HG02642 (cell line): ENCODE measurements at regions not wholly inside any gene's neighbourhood (a gene's known extent, or its start where the extent isn't known, plus 50 kb on each side); places are given as distances from the start of the nearest gene placed in this dataset.

Experiments
- ATAC-seq: cut with Tn5 transposase; IDR thresholded peaks from one replicate; pipeline ENCODE4 v1.9.1; 2021; ENCODE audit warnings: mild to moderate bottlenecking; ENCODE audit not compliant: unreplicated experiment, poor library complexity

GRCh38 chr15:93167291-93167690, 78.3 kb upstream of the RGMA start:
- no peak for ATAC-seq

DNA sequence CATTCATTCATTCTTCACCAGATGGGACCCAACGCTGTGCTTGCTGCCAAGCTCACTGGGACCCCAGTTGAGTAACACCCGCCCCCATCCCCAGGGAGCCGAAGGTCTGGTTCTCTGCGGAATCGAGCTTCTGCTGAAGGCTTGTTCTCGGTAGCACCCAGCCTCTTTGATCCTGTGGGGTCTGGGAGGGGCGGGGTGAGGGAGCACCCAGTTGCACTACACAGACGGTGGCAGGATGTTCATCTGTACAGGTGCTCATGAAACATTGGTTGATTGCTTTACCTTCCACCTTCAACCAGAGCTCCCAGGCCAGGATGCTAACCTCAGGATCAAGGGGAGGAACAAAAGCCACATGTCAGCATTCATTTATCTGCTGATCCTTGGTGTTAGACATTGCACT, 77.7 kb upstream of the RGMA start:
- ATAC-seq = no peak

DNA sequence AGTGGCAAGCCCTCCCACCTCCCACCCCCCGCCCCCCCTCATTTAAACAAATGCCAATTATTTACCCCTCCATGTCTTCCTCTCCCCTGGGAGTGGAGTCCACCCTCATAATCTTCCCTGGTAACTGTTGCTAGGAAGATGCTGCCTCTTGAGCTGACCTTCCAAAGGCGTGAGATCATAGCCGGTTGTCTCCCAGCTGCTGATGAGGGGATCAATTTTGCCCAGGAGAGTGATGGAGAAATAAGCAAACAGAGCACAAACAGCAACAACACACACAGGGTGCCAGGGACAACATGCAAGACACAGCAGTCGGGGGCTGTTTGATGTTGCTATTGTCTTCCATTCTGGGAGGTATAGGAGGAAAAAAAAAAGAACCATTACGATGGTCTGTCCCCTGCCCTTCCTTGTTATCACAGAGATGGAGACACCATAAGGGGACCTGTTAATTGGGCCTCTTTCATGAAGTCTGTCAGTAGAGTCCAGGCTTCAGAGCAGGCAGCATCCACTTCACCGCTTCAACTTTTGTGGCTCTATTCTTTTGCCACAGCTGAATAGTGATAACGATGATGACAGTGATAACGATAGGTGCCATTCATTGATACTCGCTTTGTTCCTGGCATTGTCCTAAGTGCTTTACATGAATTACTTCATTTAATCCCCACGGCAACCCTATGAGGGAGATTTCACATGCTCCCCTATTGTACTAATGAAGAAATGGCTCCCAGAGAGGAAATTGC, 76.9 kb upstream of the RGMA start:
- ATAC-seq = no peak

- no peak for ATAC-seq
These were observed 75.4 kb upstream of the RGMA start for GRCh38 chr15:93164409-93164808.

DNA sequence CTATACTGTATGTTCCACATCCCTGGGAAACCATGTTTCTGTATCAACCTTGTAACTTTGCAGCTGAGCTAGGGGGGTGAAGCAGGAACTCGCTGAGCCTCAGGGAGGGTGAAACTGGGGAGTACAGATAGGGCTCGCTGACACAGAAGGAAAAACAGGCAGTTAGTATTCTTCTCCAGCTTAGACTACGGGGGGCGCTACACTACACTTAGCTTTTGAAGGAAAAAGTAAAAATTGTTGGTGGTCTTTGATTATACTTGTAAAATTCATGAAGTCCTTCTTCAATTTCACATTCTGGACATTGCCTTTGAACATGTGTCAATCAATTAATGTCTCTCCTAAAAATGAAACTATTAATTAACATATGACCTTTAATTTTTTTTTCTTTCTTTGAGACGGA, 73.5 kb upstream of the RGMA start:
- no peak for ATAC-seq

DNA sequence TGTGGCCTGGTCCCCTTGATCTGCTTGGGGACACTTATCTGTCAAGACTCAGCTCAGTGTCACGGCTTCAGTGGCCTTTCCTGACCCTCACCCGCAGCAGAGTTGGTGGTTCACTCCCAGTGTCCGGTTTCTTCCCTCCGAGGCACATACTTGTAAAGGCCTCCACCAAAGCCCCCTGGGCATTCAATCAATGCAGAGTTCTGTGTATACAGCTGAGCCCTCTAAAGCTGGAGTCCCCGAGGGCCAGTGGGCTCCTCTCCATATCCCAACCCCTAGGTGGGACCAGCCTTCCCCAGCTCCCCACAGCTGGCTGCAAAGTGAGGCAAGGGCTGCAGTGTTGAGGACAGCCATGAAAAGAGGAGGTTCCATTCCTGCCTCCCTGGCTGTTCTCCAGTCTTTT, 70.9 kb upstream of the RGMA start:
- no peak for ATAC-seq

- ATAC-seq = no peak
These were observed 69.3 kb upstream of the RGMA start for GRCh38 chr15:93158097-93158900.

GRCh38 chr15:93154666-93155065, 65.7 kb upstream of the RGMA start:
- no peak for ATAC-seq

- ATAC-seq = no peak
These were observed 63.9 kb upstream of the RGMA start for GRCh38 chr15:93152951-93153350.

DNA sequence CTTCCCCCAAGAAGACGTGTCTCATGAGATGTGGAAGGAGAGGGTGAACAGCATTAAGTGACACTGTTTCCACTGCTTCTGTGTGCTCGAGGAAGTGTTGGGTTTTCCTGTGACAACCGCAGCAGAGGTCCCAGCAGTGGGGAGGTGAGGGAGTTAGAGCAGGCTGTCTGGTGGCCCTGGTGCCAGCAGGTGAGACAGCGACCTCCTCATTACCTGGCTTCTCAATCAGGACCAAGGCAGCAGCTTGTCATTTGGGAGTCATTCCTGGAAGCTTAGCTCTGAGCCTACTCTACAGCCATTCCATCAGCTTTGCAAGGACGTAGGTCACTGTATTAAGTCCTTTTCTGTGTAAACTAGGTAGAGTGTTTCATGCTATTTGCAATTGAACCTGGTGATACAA, 63.3 kb upstream of the RGMA start:
- ATAC-seq = no peak

GRCh38 chr15:93150910-93151881, 62.2 kb upstream of the RGMA start:
- no peak for ATAC-seq

GRCh38 chr15:93146601-93147000, 57.6 kb upstream of the RGMA start:
- no peak for ATAC-seq

- no peak for ATAC-seq
These were observed 57.2 kb upstream of the RGMA start for GRCh38 chr15:93146196-93146595.

- no peak for ATAC-seq
These were observed 55.6 kb upstream of the RGMA start for GRCh38 chr15:93144463-93145236.

DNA sequence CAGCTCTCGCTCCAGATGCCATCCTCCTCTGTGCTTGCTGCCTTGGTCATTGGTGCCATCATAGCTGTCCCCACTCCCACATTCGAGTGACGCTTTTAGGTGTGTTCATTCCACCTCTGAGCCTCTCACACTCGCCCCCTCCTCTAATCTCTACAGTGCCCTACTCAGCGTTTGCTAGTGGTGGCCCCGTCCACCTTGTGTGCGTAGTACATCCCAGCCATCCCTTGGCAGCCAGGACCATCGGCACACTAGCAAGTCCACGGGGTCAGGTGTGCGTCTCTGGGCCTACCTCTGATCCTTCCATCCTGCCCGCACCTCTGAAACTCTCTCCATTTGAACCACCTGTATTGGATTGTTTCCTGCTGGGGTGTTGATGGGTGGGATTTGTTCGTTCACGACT, 54.2 kb upstream of the RGMA start:
- no peak for ATAC-seq

DNA sequence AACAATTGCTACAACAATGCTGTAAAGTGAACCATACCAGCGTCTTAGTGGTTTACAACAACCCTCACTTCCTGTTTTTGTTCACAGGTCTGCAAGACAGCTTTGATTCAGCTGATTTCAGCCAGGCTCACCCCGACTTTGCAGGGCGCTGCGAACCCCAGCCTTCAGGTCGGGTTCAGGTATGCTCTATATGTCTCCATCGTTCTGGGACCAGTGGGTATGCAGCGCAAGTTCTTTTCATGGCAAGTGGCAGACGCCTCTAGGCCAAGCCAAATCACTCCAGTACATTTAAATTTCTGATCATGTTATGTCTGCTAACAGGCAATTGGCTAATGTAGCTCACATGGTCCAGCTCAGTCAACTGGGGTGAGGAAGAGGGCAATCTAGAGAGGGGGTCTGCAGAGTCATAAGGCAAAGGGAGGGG, 52.4 kb upstream of the RGMA start:
- no peak for ATAC-seq

- ATAC-seq = no peak
These were observed 50.4 kb upstream of the RGMA start for GRCh38 chr15:93139436-93139835.

DNA sequence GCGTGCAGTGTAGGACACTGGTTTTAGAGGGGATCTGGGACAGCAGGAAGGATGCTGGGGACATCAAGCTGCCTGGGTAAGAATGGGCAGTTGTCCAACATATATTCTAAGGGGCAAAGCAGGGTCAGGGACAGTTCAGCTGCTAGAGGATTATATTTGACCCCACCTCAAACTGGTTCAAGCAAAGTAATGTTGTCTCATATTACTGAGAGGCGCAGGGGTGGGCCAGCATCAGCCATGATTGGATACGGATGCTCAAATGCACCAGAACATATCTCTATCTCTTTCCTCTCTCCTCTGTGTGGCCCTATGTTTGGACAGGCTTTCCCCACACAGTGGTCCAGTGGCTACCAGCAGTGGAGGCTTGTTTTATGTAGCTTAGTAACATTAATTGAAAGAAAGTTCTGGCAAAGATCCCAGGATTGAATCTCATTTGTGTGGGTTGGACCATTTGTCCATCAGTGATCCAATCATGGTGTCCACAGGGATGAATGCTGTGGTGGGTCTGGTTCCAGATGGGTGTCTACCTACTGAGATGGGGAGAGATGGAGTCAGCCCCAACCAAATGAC, 49.8 kb upstream of the RGMA start:
- ATAC-seq = no peak
